ENCODE measurements at regions not wholly inside any gene's neighbourhood (a gene's known extent, or its start where the extent isn't known, plus 50 kb on each side); places are given as distances from the start of the nearest gene placed in this dataset.

- Histone ChIP-seq H3K4me3 (no peak overlapping the region), H3K36me3 (replicated peaks in 1 of 2; ENCODE audit: insufficient read depth in 1 of 2, low read depth in 2 of 2) (no peaks in the 10 kb centered on the region)
- DNase-seq, result peak in 1 of 4 donors; percentile 5
Measured at GRCh38 chr10:131724169-131724545, 176.7 kb upstream of the PPP2R2D start.

GRCh38 chr10:131724891-131725580 is 175.8 kb upstream of the PPP2R2D start:
- Histone ChIP-seq H3K4me1 (no peaks in the 10 kb centered on the region), H3K27me3 (no peaks in the 10 kb centered on the region), H3K36me3 (replicated peaks in 1 of 2; ENCODE audit: insufficient read depth in 1 of 2, low read depth in 2 of 2) (no peaks in the 10 kb centered on the region), H3K9me3 (no peaks in the 10 kb centered on the region), H3K27ac (no peak overlapping the region), H3K4me3 (no peak overlapping the region)
- WGBS, 2 donors, result 86 to 89% methylated on average over 12 to 17 of the region's 17 CpGs
- TF ChIP-seq CTCF (IDR thresholded peaks at IDR 0.05) (no peak), POLR2A (IDR thresholded peaks at IDR 0.05) (no peak)
- ATAC-seq (no peak), DNase-seq (peak in 1 of 4 donors; percentile 7)
- intact Hi-C loops (cut with DNase I), result no loop called here

More at GRCh38 chr10:131724169-131724545, 176.7 kb upstream of the PPP2R2D start:
- H3K27me3 ChIP-seq, result no peaks in the 10 kb centered on the region
- H3K27ac ChIP-seq, result no peak overlapping the region
- intact Hi-C loops (cut with DNase I), result no loop called here
- no peaks in the 10 kb centered on the region for H3K4me1 ChIP-seq
- no peak for ATAC-seq
- H3K9me3 ChIP-seq, result no peaks in the 10 kb centered on the region
- no peak for TF ChIP-seq POLR2A (IDR thresholded peaks at IDR 0.05)
- no peak for TF ChIP-seq CTCF (IDR thresholded peaks at IDR 0.05)
- 63 to 67% methylated on average over 9 to 10 of the region's 10 CpGs for WGBS, 2 donors

GRCh38 chr10:131725581-131726069 is 175.2 kb upstream of the PPP2R2D start:
- ATAC-seq, result no peak
- no peaks in the 10 kb centered on the region for H3K27me3 ChIP-seq
- H3K4me1 ChIP-seq, result no peaks in the 10 kb centered on the region
- DNase-seq, result no peak
- H3K9me3 ChIP-seq, result no peaks in the 10 kb centered on the region
- TF ChIP-seq CTCF (IDR thresholded peaks at IDR 0.05) (no peak), POLR2A (IDR thresholded peaks at IDR 0.05) (no peak)
- no peaks in the 10 kb centered on the region for H3K36me3 ChIP-seq (replicated peaks in 1 of 2; ENCODE audit: insufficient read depth in 1 of 2, low read depth in 2 of 2)
- H3K4me3 ChIP-seq, result no peak overlapping the region
- intact Hi-C loops (cut with DNase I), result no loop called here
- 81 to 86% methylated on average over 17 of the region's 17 CpGs for WGBS, 2 donors
- H3K27ac ChIP-seq, result no peak overlapping the region

GRCh38 chr10:131726076-131726880 is 174.5 kb upstream of the PPP2R2D start:
- DNase-seq (peak; percentile 26 to 56 (median 42)), ATAC-seq (no peak)

More at GRCh38 chr10:131726076-131726880, 174.5 kb upstream of the PPP2R2D start:
- Histone ChIP-seq H3K27me3 (no peaks in the 10 kb centered on the region), H3K9me3 (no peaks in the 10 kb centered on the region), H3K36me3 (replicated peaks in 1 of 2; ENCODE audit: insufficient read depth in 1 of 2, low read depth in 2 of 2) (no peaks in the 10 kb centered on the region), H3K4me3 (no peak overlapping the region), H3K27ac (no peak overlapping the region), H3K4me1 (no peaks in the 10 kb centered on the region)
- intact Hi-C loops (cut with DNase I), result no loop called here
- TF ChIP-seq POLR2A (IDR thresholded peaks at IDR 0.05), result no peak
- TF ChIP-seq CTCF (IDR thresholded peaks at IDR 0.05), result no peak
- 22 to 25% methylated on average over 30 of the region's 30 CpGs for WGBS, 2 donors

Data from body of pancreas (tissue), 4 donors.